ENCODE measurements at regions not wholly inside any gene's neighbourhood (a gene's known extent, or its start where the extent isn't known, plus 50 kb on each side); places are given as distances from the start of the nearest gene placed in this dataset.

DNA sequence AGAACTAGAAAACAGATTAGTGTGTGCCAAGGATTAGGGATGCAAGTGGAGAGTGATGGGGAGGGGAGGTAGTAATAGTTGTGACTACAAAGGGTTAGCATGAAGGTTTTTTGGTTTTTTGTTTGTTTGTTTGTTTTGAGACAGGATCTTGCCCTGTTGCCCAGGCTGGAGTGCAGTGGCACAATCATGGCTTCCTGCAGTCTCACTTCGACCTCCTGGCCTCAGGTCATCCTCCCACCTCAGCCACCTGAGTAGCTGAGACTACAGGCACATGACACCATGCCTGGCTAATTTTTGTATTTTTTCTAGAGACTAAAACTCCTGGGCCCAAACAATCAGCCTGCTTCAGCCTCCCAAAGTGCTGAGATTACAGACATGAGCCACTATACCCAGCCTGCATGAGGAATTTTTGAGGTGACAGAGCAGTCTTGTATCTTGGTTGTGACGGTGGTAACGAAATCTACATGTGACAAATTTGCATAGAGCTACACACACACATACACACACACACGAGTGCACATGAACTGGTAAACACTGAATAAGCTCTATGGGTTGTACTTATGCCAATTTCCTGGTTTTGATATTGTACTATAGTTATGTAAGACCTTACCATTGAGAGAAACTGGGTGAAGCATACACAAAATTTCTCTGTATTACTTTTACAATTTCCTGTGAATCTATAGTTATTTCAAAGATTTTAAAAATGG is 59.6 kb upstream of the TOM1L1 start:
- TF ChIP-seq GATA2 (IDR thresholded peaks at IDR 0.05; ENCODE audit: low read depth, low read length) (no peak), GATA3 (IDR thresholded peaks at IDR 0.05; ENCODE audit: low read depth, low read length) (no peak)

DNA sequence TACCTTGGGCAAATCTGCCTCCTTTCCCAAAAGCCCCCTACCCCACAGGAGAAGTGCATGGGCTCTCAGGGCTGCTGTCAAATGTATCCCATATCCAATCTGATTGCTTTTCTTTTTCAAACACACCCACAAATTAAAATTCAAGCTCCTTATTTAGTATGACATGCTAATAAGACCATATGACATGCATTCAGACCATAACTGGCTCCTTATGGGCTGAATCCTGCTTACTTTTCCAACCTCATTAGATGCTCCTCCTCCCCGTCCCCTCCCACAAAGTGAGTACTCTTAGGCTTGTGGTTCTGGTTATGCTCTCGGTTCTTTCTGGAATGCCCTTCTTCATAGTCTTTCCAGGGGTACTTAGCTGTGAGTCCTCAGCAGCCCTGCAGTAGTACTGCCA is 59.0 kb upstream of the TOM1L1 start:
- TF ChIP-seq GATA3 (IDR thresholded peaks at IDR 0.05; ENCODE audit: low read depth, low read length): no peak
- TF ChIP-seq GATA2 (IDR thresholded peaks at IDR 0.05; ENCODE audit: low read depth, low read length): no peak

DNA sequence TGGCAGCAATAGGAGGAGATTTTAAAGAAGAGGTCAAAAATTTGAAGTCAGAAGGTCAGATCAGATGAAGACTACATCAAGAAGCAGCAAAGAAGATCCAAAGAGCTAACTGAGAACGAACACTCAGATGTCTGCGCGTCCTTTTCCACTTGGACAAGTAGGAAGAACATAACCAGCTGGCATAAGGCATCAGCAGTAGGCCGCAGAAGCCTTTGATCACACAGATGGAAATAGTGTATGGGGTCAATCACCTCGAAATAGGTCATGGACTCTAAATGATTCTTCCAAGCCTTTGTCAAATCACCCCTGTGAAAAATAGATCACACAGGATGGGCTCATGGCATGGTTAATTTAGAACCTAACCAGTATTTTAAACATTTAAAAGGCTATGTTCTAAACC is 56.4 kb upstream of the TOM1L1 start:
- TF ChIP-seq GATA2 (IDR thresholded peaks at IDR 0.05; ENCODE audit: low read depth, low read length): no peak
- no peak for TF ChIP-seq GATA3 (IDR thresholded peaks at IDR 0.05; ENCODE audit: low read depth, low read length)

DNA sequence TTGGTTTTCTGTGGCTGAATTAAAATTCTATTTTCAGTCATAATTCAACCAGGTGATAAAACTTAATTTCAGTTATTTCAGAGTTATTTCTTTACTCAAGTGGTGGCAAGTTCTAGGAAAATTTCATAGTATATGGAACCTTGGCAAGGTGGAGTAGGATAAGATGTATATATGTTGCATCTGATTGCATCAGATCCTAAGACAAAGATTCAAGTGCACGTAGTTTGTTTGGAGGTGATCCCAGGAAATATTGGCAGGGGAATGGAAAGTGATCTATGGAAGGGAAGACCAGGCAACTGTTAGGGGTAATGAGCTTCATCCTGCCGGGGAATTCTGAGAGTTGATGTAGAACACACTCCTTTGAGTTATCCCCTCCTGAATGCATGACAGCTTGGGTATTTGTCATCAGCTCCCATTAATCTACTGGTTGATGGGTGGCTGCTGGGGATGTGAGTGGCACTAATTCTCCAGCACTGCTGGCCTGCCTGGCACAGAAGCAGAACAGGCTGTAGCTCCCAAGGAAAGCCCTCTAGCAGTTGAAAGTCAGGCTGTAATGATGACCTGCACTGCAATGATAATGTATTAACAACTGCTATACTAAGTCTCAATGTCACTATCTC is 52.2 kb upstream of the TOM1L1 start:
- no peak for TF ChIP-seq GATA2 (IDR thresholded peaks at IDR 0.05; ENCODE audit: low read depth, low read length)
- TF ChIP-seq GATA3 (IDR thresholded peaks at IDR 0.05; ENCODE audit: low read depth, low read length): no peak

GRCh38 chr17:54849660-54850059 is 51.0 kb upstream of the TOM1L1 start:
- no peak for TF ChIP-seq GATA3 (IDR thresholded peaks at IDR 0.05; ENCODE audit: low read depth, low read length)
- no peak for TF ChIP-seq GATA2 (IDR thresholded peaks at IDR 0.05; ENCODE audit: low read depth, low read length)
